ENCODE measurements at regions not wholly inside any gene's neighbourhood (a gene's known extent, or its start where the extent isn't known, plus 50 kb on each side); places are given as distances from the start of the nearest gene placed in this dataset.

GRCh38 chr3:110069761-110070160, 732.4 kb upstream of the DPPA4 start:
- Histone ChIP-seq H3K27me3 (replicated peaks in 2 of 5; ENCODE audit: control insufficient read depth in 4 of 5, insufficient read depth in 5 of 5, low read length in 4 of 5) (no peaks in the 10 kb centered on the region), H3K4me3 (ENCODE audit: control insufficient read depth in 1 of 7, extremely low read depth in 1 of 7, insufficient read depth in 4 of 7, low read depth in 2 of 7, low read length in 6 of 7) (no peak overlapping the region), H3K9me3 (ENCODE audit: control extremely low read depth in 1 of 5, control insufficient read depth in 4 of 5, insufficient read depth in 2 of 5, low read depth in 1 of 5, low read length in 4 of 5) (no peaks in the 10 kb centered on the region), H3K4me1 (ENCODE audit: control extremely low read depth in 1 of 4, control insufficient read depth in 4 of 4, insufficient read depth in 4 of 4, low read length in 3 of 4) (no peaks in the 10 kb centered on the region), H3K27ac (ENCODE audit: insufficient read depth in 1 of 2, low read depth in 1 of 2, low read length in 2 of 2, poor library complexity in 1 of 2, severe bottlenecking in 2 of 2) (no peak overlapping the region), H3K36me3 (ENCODE audit: control insufficient read depth in 4 of 4, insufficient read depth in 4 of 4, low read length in 3 of 4) (no peaks in the 10 kb centered on the region)
- CTCF ChIA-PET, result no interaction called here
- WGBS (ENCODE audit: insufficient coverage), result no CpG with 5 or more reads among the region's 2 CpGs
- POLR2A ChIA-PET, result no interaction called here
- no peak for DNase-seq

GRCh38 chr3:110070161-110070916, 733.0 kb upstream of the DPPA4 start:
- Histone ChIP-seq H3K4me1 (ENCODE audit: control extremely low read depth in 1 of 4, control insufficient read depth in 4 of 4, insufficient read depth in 4 of 4, low read length in 3 of 4) (no peaks in the 10 kb centered on the region), H3K4me3 (ENCODE audit: control insufficient read depth in 1 of 7, extremely low read depth in 1 of 7, insufficient read depth in 4 of 7, low read depth in 2 of 7, low read length in 6 of 7) (no peak overlapping the region), H3K27ac (ENCODE audit: insufficient read depth in 1 of 2, low read depth in 1 of 2, low read length in 2 of 2, poor library complexity in 1 of 2, severe bottlenecking in 2 of 2) (no peak overlapping the region), H3K36me3 (ENCODE audit: control insufficient read depth in 4 of 4, insufficient read depth in 4 of 4, low read length in 3 of 4) (no peaks in the 10 kb centered on the region), H3K27me3 (replicated peaks in 2 of 5; ENCODE audit: control insufficient read depth in 4 of 5, insufficient read depth in 5 of 5, low read length in 4 of 5) (no peaks in the 10 kb centered on the region), H3K9me3 (ENCODE audit: control extremely low read depth in 1 of 5, control insufficient read depth in 4 of 5, insufficient read depth in 2 of 5, low read depth in 1 of 5, low read length in 4 of 5) (no peaks in the 10 kb centered on the region)
- DNase-seq, result no peak
- 100% methylated on average over 1 of the region's 2 CpGs for WGBS (ENCODE audit: insufficient coverage)
- CTCF ChIA-PET, result no interaction called here
- POLR2A ChIA-PET, result no interaction called here

- no peak overlapping the region for H3K4me3 ChIP-seq (ENCODE audit: control insufficient read depth in 1 of 7, extremely low read depth in 1 of 7, insufficient read depth in 4 of 7, low read depth in 2 of 7, low read length in 6 of 7)
- no peaks in the 10 kb centered on the region for H3K27me3 ChIP-seq (replicated peaks in 2 of 5; ENCODE audit: control insufficient read depth in 4 of 5, insufficient read depth in 5 of 5, low read length in 4 of 5)
- ChIA-PET CTCF (no interaction called here), POLR2A (no interaction called here)
- no peaks in the 10 kb centered on the region for H3K36me3 ChIP-seq (ENCODE audit: control insufficient read depth in 4 of 4, insufficient read depth in 4 of 4, low read length in 3 of 4)
- H3K4me1 ChIP-seq (ENCODE audit: control extremely low read depth in 1 of 4, control insufficient read depth in 4 of 4, insufficient read depth in 4 of 4, low read length in 3 of 4), result no peaks in the 10 kb centered on the region
- WGBS (ENCODE audit: insufficient coverage), result 83% methylated on average over 2 of the region's 3 CpGs
- no peak overlapping the region for H3K27ac ChIP-seq (ENCODE audit: insufficient read depth in 1 of 2, low read depth in 1 of 2, low read length in 2 of 2, poor library complexity in 1 of 2, severe bottlenecking in 2 of 2)
- no peak for DNase-seq
- no peaks in the 10 kb centered on the region for H3K9me3 ChIP-seq (ENCODE audit: control extremely low read depth in 1 of 5, control insufficient read depth in 4 of 5, insufficient read depth in 2 of 5, low read depth in 1 of 5, low read length in 4 of 5)
These were observed 736.7 kb upstream of the DPPA4 start for GRCh38 chr3:110074095-110074494.

GRCh38 chr3:110077093-110077492, 739.7 kb upstream of the DPPA4 start:
- no peak for DNase-seq
- no CpG with 5 or more reads among the region's 1 CpG for WGBS (ENCODE audit: insufficient coverage)
- H3K27me3 ChIP-seq (replicated peaks in 2 of 5; ENCODE audit: control insufficient read depth in 4 of 5, insufficient read depth in 5 of 5, low read length in 4 of 5), result no peaks in the 10 kb centered on the region
- no peaks in the 10 kb centered on the region for H3K4me1 ChIP-seq (ENCODE audit: control extremely low read depth in 1 of 4, control insufficient read depth in 4 of 4, insufficient read depth in 4 of 4, low read length in 3 of 4)
- no peak overlapping the region for H3K27ac ChIP-seq (ENCODE audit: insufficient read depth in 1 of 2, low read depth in 1 of 2, low read length in 2 of 2, poor library complexity in 1 of 2, severe bottlenecking in 2 of 2)
- no peaks in the 10 kb centered on the region for H3K36me3 ChIP-seq (ENCODE audit: control insufficient read depth in 4 of 4, insufficient read depth in 4 of 4, low read length in 3 of 4)
- H3K9me3 ChIP-seq (ENCODE audit: control extremely low read depth in 1 of 5, control insufficient read depth in 4 of 5, insufficient read depth in 2 of 5, low read depth in 1 of 5, low read length in 4 of 5), result no peaks in the 10 kb centered on the region
- ChIA-PET POLR2A (no interaction called here), CTCF (no interaction called here)
- H3K4me3 ChIP-seq (ENCODE audit: control insufficient read depth in 1 of 7, extremely low read depth in 1 of 7, insufficient read depth in 4 of 7, low read depth in 2 of 7, low read length in 6 of 7), result no peak overlapping the region

GRCh38 chr3:110093411-110093810, 756.1 kb upstream of the DPPA4 start:
- no peak overlapping the region for H3K27ac ChIP-seq (ENCODE audit: insufficient read depth in 1 of 2, low read depth in 1 of 2, low read length in 2 of 2, poor library complexity in 1 of 2, severe bottlenecking in 2 of 2)
- CTCF ChIA-PET, result no interaction called here
- H3K9me3 ChIP-seq (ENCODE audit: control extremely low read depth in 1 of 5, control insufficient read depth in 4 of 5, insufficient read depth in 2 of 5, low read depth in 1 of 5, low read length in 4 of 5), result no peaks in the 10 kb centered on the region
- POLR2A ChIA-PET, result no interaction called here
- H3K36me3 ChIP-seq (ENCODE audit: control insufficient read depth in 4 of 4, insufficient read depth in 4 of 4, low read length in 3 of 4), result no peaks in the 10 kb centered on the region
- H3K4me1 ChIP-seq (ENCODE audit: control extremely low read depth in 1 of 4, control insufficient read depth in 4 of 4, insufficient read depth in 4 of 4, low read length in 3 of 4), result no peaks in the 10 kb centered on the region
- H3K27me3 ChIP-seq (replicated peaks in 2 of 5; ENCODE audit: control insufficient read depth in 4 of 5, insufficient read depth in 5 of 5, low read length in 4 of 5), result no peaks in the 10 kb centered on the region
- no peak for DNase-seq
- H3K4me3 ChIP-seq (ENCODE audit: control insufficient read depth in 1 of 7, extremely low read depth in 1 of 7, insufficient read depth in 4 of 7, low read depth in 2 of 7, low read length in 6 of 7), result no peak overlapping the region

GRCh38 chr3:110093812-110094401, 756.6 kb upstream of the DPPA4 start:
- Histone ChIP-seq H3K9me3 (ENCODE audit: control extremely low read depth in 1 of 5, control insufficient read depth in 4 of 5, insufficient read depth in 2 of 5, low read depth in 1 of 5, low read length in 4 of 5) (no peaks in the 10 kb centered on the region), H3K4me1 (ENCODE audit: control extremely low read depth in 1 of 4, control insufficient read depth in 4 of 4, insufficient read depth in 4 of 4, low read length in 3 of 4) (no peaks in the 10 kb centered on the region), H3K36me3 (ENCODE audit: control insufficient read depth in 4 of 4, insufficient read depth in 4 of 4, low read length in 3 of 4) (no peaks in the 10 kb centered on the region), H3K27me3 (replicated peaks in 2 of 5; ENCODE audit: control insufficient read depth in 4 of 5, insufficient read depth in 5 of 5, low read length in 4 of 5) (no peaks in the 10 kb centered on the region), H3K27ac (ENCODE audit: insufficient read depth in 1 of 2, low read depth in 1 of 2, low read length in 2 of 2, poor library complexity in 1 of 2, severe bottlenecking in 2 of 2) (no peak overlapping the region), H3K4me3 (ENCODE audit: control insufficient read depth in 1 of 7, extremely low read depth in 1 of 7, insufficient read depth in 4 of 7, low read depth in 2 of 7, low read length in 6 of 7) (no peak overlapping the region)
- CTCF ChIA-PET, result no interaction called here
- POLR2A ChIA-PET, result no interaction called here
- DNase-seq, result no peak

GRCh38 chr3:110099711-110100110, 762.4 kb upstream of the DPPA4 start:
- Histone ChIP-seq H3K4me3 (ENCODE audit: control insufficient read depth in 1 of 7, extremely low read depth in 1 of 7, insufficient read depth in 4 of 7, low read depth in 2 of 7, low read length in 6 of 7) (no peak overlapping the region), H3K27me3 (replicated peaks in 2 of 5; ENCODE audit: control insufficient read depth in 4 of 5, insufficient read depth in 5 of 5, low read length in 4 of 5) (no peaks in the 10 kb centered on the region), H3K4me1 (ENCODE audit: control extremely low read depth in 1 of 4, control insufficient read depth in 4 of 4, insufficient read depth in 4 of 4, low read length in 3 of 4) (no peaks in the 10 kb centered on the region), H3K9me3 (ENCODE audit: control extremely low read depth in 1 of 5, control insufficient read depth in 4 of 5, insufficient read depth in 2 of 5, low read depth in 1 of 5, low read length in 4 of 5) (no peaks in the 10 kb centered on the region), H3K27ac (ENCODE audit: insufficient read depth in 1 of 2, low read depth in 1 of 2, low read length in 2 of 2, poor library complexity in 1 of 2, severe bottlenecking in 2 of 2) (no peak overlapping the region), H3K36me3 (ENCODE audit: control insufficient read depth in 4 of 4, insufficient read depth in 4 of 4, low read length in 3 of 4) (no peaks in the 10 kb centered on the region)
- 100% methylated on average over 3 of the region's 5 CpGs for WGBS (ENCODE audit: insufficient coverage)
- POLR2A ChIA-PET, result no interaction called here
- CTCF ChIA-PET, result no interaction called here
- no peak for DNase-seq

Data from common myeloid progenitor, CD34-positive (primary cell).